MCF 10A (cell line): ENCODE measurements at regions not wholly inside any gene's neighbourhood (a gene's known extent, or its start where the extent isn't known, plus 50 kb on each side); places are given as distances from the start of the nearest gene placed in this dataset.
"Not testable (repeated sequence)": the region's sequence is repeated elsewhere in the genome, so short reads cannot be mapped to it uniquely, and the experiment has no call there.

Source experiments
- BruUV-seq: library from RNA; stranded (reverse); fragments of 400-500 nt; replicated peaks from 2 replicates; lab custom pipeline; 2021; lab: Mats Ljungman, UMichigan
- CTCF ChIA-PET: fragments of 300-600 bp; sonication (Branson Sonifier 250); formaldehyde crosslinking; extraction: SDS; loops from one replicate; lab custom pipeline; 2021; ENCODE audit warnings: antibody characterized with exemption, inconsistent platforms; lab: Yijun Ruan, JAX
- POLR2A ChIA-PET: fragments of 300-600, 350-650 bp; sonication (Branson Sonifier 250); formaldehyde crosslinking; extraction: SDS; loops from one replicate; lab custom pipeline; 2020; ENCODE audit warnings: antibody characterized with exemption, inconsistent platforms; lab: Yijun Ruan, JAX
- DNase-seq: peaks from one replicate; pipeline ENCODE4 v3.0.0-alpha.2; 2018; ENCODE audit not compliant: unreplicated experiment
- H3K27ac Mint-ChIP-seq: one replicate; pipeline ENCODE4 v1.8.0; 2022; ENCODE audit warnings: mild to moderate bottlenecking, low read depth, mixed read lengths; ENCODE audit not compliant: unreplicated experiment
- H3K27me3 Mint-ChIP-seq: one replicate; pipeline ENCODE4 v1.8.0; 2022; ENCODE audit warnings: mixed read lengths; ENCODE audit not compliant: insufficient read depth, unreplicated experiment
- H3K36me3 Mint-ChIP-seq: one replicate; pipeline ENCODE4 v1.8.0; 2022; ENCODE audit warnings: mild to moderate bottlenecking, moderate library complexity, mixed read lengths; ENCODE audit not compliant: insufficient read depth, unreplicated experiment
- H3K4me1 Mint-ChIP-seq: one replicate; pipeline ENCODE4 v1.8.0; 2022; ENCODE audit warnings: mixed read lengths; ENCODE audit not compliant: insufficient read depth, unreplicated experiment
- H3K4me3 Mint-ChIP-seq: one replicate; pipeline ENCODE4 v1.8.0; 2022; ENCODE audit warnings: mild to moderate bottlenecking, moderate library complexity, mixed read lengths; ENCODE audit not compliant: unreplicated experiment
- H3K9me3 Mint-ChIP-seq: one replicate; pipeline ENCODE4 v1.8.0; 2022; ENCODE audit warnings: mixed read lengths; ENCODE audit not compliant: unreplicated experiment
- CTCF ChIP-seq: fragments of 200-600 bp; IDR thresholded peaks from one replicate; pipeline ENCODE4 v1.8.0; 2022; ENCODE audit warnings: antibody characterized with exemption, mild to moderate bottlenecking; ENCODE audit not compliant: unreplicated experiment
- intact Hi-C: fragments of 100-400 bp; cut with micrococcal nuclease; formaldehyde crosslinking; loops from 2 replicates; pipeline ENCODE4 v1.14.1; 2022

- Mint-ChIP-seq H3K9me3 (peaks cover 20% of the 10 kb centered on the region), H3K27me3 (no peaks in the 10 kb centered on the region), H3K4me3 (no peak overlapping the region), H3K27ac (no peak overlapping the region), H3K36me3 (peaks cover 6% of the 10 kb centered on the region), H3K4me1 (no peaks in the 10 kb centered on the region)
- POLR2A ChIA-PET: no interaction called here
- no TSS peak for BruUV-seq
- no peak for TF ChIP-seq CTCF
- CTCF ChIA-PET: interaction anchor here (1.1 kb wide), 1 partner anchor 21 kb away, joined by 3 read pairs; no protein-coding TSS in a partner anchor
- no peak for DNase-seq
- intact Hi-C loops: no loop called here
Observed at GRCh38 chr13:111629457-111629856, 309.0 kb downstream of the TEX29 start.

DNA sequence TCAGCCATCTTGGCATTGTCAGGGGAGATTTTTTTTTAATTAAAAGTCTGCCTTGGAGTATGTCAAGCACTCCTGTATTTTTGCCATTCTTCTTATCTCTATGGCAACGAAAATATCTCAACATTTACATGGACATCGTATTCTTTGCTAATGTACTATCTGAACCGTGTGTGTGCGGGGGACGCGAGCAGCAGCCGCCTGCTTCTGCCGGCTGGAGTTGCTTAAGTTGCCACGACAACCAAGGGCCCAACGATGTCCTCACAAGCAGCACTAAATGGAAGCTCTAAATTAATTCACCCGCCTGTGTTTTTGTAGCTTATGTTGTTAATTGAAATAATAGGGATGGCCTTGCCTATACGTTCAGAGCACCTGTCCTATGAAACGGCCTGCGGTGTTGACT, 309.5 kb downstream of the TEX29 start:
- Mint-ChIP-seq H3K27ac (no peak overlapping the region), H3K27me3 (no peaks in the 10 kb centered on the region)
- no TSS peak for BruUV-seq

DNA sequence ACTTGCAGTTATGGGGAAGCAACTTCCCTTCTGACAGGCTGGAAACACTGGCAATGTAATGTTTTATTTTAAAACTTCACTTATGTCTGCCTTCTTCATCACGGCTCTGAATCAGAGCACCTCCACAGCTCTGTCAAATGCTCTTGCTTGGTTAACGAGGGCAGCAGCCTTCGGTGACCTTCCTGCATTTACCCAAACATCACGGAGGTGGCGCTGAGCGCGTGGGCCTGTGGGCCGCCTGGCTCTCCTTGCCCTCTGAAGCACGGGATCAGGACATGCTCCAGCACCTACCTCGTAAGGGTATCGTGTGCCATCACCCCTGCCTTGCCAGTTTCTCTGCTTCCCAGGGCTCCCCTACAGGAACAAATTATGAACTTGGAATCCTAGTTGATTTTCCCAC, 310.0 kb downstream of the TEX29 start:
- ChIA-PET CTCF (no interaction called here), POLR2A (no interaction called here)
- no peak for DNase-seq
- no peaks in the 10 kb centered on the region for H3K4me1 Mint-ChIP-seq
- no peak overlapping the region for H3K27ac Mint-ChIP-seq
- TF ChIP-seq CTCF: no peak
- H3K27me3 Mint-ChIP-seq: no peaks in the 10 kb centered on the region
- peaks cover 6% of the 10 kb centered on the region for H3K36me3 Mint-ChIP-seq
- BruUV-seq: no TSS peak
- peaks cover 20% of the 10 kb centered on the region for H3K9me3 Mint-ChIP-seq
- intact Hi-C loops: no loop called here
- no peak overlapping the region for H3K4me3 Mint-ChIP-seq

More for the DNA sequence above, 309.5 kb downstream of the TEX29 start:
- H3K36me3 Mint-ChIP-seq: peaks cover 6% of the 10 kb centered on the region
- H3K4me1 Mint-ChIP-seq: no peaks in the 10 kb centered on the region
- intact Hi-C loops: no loop called here
- ChIA-PET POLR2A (no interaction called here), CTCF (interaction anchor here (1.1 kb wide), 1 partner anchor 22 kb away, joined by 3 read pairs; no protein-coding TSS in a partner anchor)
- peaks cover 20% of the 10 kb centered on the region for H3K9me3 Mint-ChIP-seq
- no peak for TF ChIP-seq CTCF
- DNase-seq: no peak
- H3K4me3 Mint-ChIP-seq: no peak overlapping the region

DNA sequence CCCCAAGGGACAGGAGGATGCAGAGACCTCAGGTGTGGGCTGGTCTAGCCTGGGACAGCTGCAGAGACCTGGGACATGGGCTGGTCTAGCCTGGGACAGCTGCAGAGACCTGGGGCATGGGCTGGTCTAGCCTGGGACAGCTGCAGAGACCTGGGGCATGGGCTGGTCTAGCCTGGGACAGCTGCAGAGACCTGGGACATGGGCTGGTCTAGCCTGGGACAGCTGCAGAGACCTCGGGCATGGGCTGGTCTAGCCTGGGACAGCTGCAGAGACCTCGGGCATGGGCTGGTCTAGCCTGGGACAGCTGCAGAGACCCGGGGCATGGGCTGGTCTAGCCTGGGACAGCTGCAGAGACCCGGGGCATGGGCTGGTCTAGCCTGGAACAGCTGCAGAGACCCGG, 310.8 kb downstream of the TEX29 start:
- DNase-seq, intact Hi-C loops, H3K27ac Mint-ChIP-seq, H3K27me3 Mint-ChIP-seq, POLR2A ChIA-PET, H3K4me1 Mint-ChIP-seq, CTCF ChIA-PET, BruUV-seq, H3K4me3 Mint-ChIP-seq, H3K36me3 Mint-ChIP-seq: not testable (repeated sequence)
- peaks cover 20% of the 10 kb centered on the region for H3K9me3 Mint-ChIP-seq

- CTCF ChIA-PET: interaction anchor here (0.6 kb wide), 1 partner anchor 459 kb away, joined by 5 read pairs; no protein-coding TSS in a partner anchor
- H3K27ac Mint-ChIP-seq: no peak overlapping the region
- H3K4me3 Mint-ChIP-seq: no peak overlapping the region
- DNase-seq: no peak
- POLR2A ChIA-PET: no interaction called here
- no TSS peak for BruUV-seq
- no peaks in the 10 kb centered on the region for H3K4me1 Mint-ChIP-seq
- no peak for TF ChIP-seq CTCF
- peaks cover 35% of the 10 kb centered on the region for H3K9me3 Mint-ChIP-seq
- H3K27me3 Mint-ChIP-seq: no peaks in the 10 kb centered on the region
- H3K36me3 Mint-ChIP-seq: no peaks in the 10 kb centered on the region
- intact Hi-C loops: no loop called here
Observed at GRCh38 chr13:111632906-111633305, 312.5 kb downstream of the TEX29 start.
